ENCODE measurements at regions not wholly inside any gene's neighbourhood (a gene's known extent, or its start where the extent isn't known, plus 50 kb on each side); places are given as distances from the start of the nearest gene placed in this dataset.

DNA sequence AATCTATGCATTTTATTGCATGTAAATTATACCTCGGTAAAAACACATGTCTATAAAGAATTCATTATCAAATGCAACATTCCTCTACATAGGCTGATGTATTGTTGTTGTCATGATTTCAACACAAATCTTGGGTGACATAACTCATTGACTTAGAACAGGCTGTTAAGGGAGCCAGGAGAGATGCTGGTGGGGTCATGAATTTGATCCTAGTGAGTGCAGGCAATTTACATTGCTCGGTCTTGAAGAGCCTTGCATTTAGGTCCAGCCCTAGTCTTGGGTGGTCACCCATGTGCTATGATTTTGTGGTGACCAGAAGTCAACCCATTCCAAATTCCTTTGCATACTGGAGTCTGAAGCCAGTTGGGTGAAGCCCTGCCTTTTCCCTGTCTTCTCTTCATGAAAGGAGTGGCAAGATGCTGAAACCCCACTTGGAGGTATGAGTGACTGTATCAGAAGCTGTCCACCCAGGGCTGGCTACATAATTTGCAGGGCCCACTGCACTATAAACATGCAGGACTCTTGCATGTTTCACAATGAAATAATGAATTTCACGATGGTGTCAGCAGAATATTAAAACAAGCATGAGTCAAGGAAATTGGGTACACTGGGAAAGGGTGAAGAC, 59.2 kb downstream of the RPLP1 start:
- Histone ChIP-seq H2AFZ (no peak overlapping the region), H3K9me3 (ENCODE audit: control insufficient read depth, low read length) (no peaks in the 10 kb centered on the region), H3K27me3 (ENCODE audit: control insufficient read depth, insufficient read depth, low read length) (no peaks in the 10 kb centered on the region), H3K4me1 (no peaks in the 10 kb centered on the region), H3K79me2 (no peaks in the 10 kb centered on the region), H3K9ac (no peak overlapping the region), H3K4me2 (ENCODE audit: low read length) (no peak overlapping the region), H3K36me3 (ENCODE audit: control insufficient read depth, insufficient read depth, low read length) (no peaks in the 10 kb centered on the region), H3K27ac (no peak overlapping the region), H3K4me3 (ENCODE audit: low read depth, low read length) (no peak overlapping the region)
- TF ChIP-seq, protein P1, sequence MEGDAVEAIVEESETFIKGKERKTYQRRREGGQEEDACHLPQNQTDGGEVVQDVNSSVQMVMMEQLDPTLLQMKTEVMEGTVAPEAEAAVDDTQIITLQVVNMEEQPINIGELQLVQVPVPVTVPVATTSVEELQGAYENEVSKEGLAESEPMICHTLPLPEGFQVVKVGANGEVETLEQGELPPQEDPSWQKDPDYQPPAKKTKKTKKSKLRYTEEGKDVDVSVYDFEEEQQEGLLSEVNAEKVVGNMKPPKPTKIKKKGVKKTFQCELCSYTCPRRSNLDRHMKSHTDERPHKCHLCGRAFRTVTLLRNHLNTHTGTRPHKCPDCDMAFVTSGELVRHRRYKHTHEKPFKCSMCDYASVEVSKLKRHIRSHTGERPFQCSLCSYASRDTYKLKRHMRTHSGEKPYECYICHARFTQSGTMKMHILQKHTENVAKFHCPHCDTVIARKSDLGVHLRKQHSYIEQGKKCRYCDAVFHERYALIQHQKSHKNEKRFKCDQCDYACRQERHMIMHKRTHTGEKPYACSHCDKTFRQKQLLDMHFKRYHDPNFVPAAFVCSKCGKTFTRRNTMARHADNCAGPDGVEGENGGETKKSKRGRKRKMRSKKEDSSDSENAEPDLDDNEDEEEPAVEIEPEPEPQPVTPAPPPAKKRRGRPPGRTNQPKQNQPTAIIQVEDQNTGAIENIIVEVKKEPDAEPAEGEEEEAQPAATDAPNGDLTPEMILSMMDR (IDR thresholded peaks at IDR 0.05): no peak

DNA sequence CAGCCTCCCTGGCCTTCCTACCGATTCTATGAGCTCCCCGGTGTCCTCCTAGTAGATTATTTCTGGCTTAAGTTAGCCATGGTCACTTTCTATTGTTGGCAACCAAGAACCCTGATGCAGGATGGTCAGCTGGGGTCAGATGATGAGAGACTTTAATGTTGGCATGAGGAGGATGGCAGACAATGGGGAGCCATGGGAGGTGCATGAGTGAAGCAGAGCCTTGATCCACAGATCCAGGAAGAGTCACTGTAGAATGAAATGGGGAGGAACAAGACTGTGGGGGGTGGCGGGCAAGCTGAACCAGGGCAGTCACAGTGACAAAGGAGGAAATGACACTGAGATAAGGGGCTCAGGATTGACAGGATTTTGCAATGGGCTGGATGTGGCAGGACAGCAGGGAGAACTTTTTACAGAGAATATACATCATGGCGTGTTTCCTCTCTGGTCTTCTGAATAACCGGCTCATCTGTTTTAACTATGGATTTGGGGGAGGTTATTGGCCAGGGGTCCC, 60.9 kb downstream of the RPLP1 start:
- Histone ChIP-seq H3K4me1 (no peaks in the 10 kb centered on the region), H2AFZ (no peak overlapping the region), H3K36me3 (ENCODE audit: control insufficient read depth, insufficient read depth, low read length) (no peaks in the 10 kb centered on the region), H3K79me2 (no peaks in the 10 kb centered on the region), H3K27ac (no peak overlapping the region), H3K4me2 (ENCODE audit: low read length) (no peak overlapping the region), H3K27me3 (ENCODE audit: control insufficient read depth, insufficient read depth, low read length) (no peaks in the 10 kb centered on the region), H3K4me3 (ENCODE audit: low read depth, low read length) (no peak overlapping the region), H3K9ac (no peak overlapping the region), H3K9me3 (ENCODE audit: control insufficient read depth, low read length) (no peaks in the 10 kb centered on the region)
- TF ChIP-seq, protein P1 (IDR thresholded peaks at IDR 0.05): no peak

DNA sequence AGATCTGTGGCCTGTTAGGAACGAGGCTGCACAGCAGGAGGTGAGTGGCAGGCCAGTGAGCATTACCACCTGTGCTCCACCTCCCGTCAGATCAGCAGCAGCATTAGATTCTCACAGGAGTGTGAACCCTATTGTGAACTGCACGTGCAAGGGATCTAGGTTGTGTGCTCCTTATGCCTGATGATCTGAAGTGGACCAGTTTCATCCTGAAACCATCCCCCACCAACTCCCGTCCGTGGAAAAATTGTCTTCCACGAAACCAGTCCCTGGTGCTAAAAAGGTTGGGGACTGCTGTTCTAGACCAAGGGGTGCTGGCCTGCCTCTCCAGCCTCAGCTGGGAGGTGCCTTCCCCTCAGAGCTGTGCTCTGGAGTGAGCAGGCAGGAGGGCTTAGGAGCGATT, 61.4 kb downstream of the RPLP1 start:
- no peaks in the 10 kb centered on the region for H3K9me3 ChIP-seq (ENCODE audit: control insufficient read depth, low read length)
- no peak overlapping the region for H2AFZ ChIP-seq
- no peaks in the 10 kb centered on the region for H3K4me1 ChIP-seq
- H3K4me2 ChIP-seq (ENCODE audit: low read length): no peak overlapping the region
- no peaks in the 10 kb centered on the region for H3K27me3 ChIP-seq (ENCODE audit: control insufficient read depth, insufficient read depth, low read length)
- no peak overlapping the region for H3K27ac ChIP-seq
- no peak overlapping the region for H3K9ac ChIP-seq
- no peaks in the 10 kb centered on the region for H3K79me2 ChIP-seq
- H3K4me3 ChIP-seq (ENCODE audit: low read depth, low read length): no peak overlapping the region
- H3K36me3 ChIP-seq (ENCODE audit: control insufficient read depth, insufficient read depth, low read length): no peaks in the 10 kb centered on the region
- TF ChIP-seq, protein P1 (IDR thresholded peaks at IDR 0.05): no peak

DNA sequence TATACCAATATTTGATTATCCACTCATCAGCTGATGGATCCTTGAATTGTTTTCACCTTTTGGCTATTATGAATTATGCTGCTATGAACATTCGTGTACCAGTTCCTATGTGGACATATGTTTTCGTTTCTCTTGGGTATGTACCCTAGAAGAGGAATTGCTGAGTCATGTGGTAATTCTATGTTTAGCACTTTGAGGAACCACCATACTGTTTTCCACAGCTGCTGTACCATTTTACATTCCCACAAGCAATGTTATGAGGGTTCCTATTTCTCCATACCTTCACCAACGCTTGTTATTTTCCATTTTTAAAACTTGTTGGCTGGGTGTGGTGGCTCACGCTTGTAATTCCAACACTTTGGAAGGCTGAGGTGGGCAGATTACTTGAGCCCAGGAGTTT, 62.9 kb downstream of the RPLP1 start:
- Histone ChIP-seq H2AFZ (no peak overlapping the region), H3K4me1 (no peaks in the 10 kb centered on the region), H3K4me3 (ENCODE audit: low read depth, low read length) (no peak overlapping the region), H3K4me2 (ENCODE audit: low read length) (no peak overlapping the region), H3K27ac (no peak overlapping the region), H3K36me3 (ENCODE audit: control insufficient read depth, insufficient read depth, low read length) (no peaks in the 10 kb centered on the region), H3K79me2 (no peaks in the 10 kb centered on the region), H3K9ac (no peak overlapping the region), H3K9me3 (ENCODE audit: control insufficient read depth, low read length) (no peaks in the 10 kb centered on the region), H3K27me3 (ENCODE audit: control insufficient read depth, insufficient read depth, low read length) (no peaks in the 10 kb centered on the region)
- TF ChIP-seq, protein P1 (IDR thresholded peaks at IDR 0.05): no peak

DNA sequence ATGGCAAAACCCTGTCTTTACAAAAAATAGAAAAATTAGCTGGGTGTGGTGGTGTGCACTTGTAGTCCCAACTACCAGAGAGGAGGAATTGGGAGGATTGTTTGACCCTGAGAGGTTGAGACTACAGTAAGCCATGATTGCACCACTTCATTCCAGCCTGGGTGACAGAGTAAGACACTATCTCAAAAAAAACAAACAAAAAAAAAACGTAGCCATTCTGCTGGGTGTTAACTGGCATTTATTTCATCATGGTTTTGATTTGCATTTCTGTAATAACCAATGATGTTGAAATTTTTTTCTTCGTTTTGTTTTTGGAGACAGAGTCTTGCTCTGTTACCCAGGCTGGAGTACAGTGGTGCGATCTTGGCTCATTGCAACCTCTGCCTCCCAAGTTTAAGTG, 63.3 kb downstream of the RPLP1 start:
- TF ChIP-seq, protein P1 (IDR thresholded peaks at IDR 0.05): no peak
- no peak overlapping the region for H3K27ac ChIP-seq
- H3K79me2 ChIP-seq: no peaks in the 10 kb centered on the region
- H3K9ac ChIP-seq: no peak overlapping the region
- no peak overlapping the region for H2AFZ ChIP-seq
- no peak overlapping the region for H3K4me3 ChIP-seq (ENCODE audit: low read depth, low read length)
- H3K9me3 ChIP-seq (ENCODE audit: control insufficient read depth, low read length): no peaks in the 10 kb centered on the region
- no peak overlapping the region for H3K4me2 ChIP-seq (ENCODE audit: low read length)
- no peaks in the 10 kb centered on the region for H3K27me3 ChIP-seq (ENCODE audit: control insufficient read depth, insufficient read depth, low read length)
- no peaks in the 10 kb centered on the region for H3K36me3 ChIP-seq (ENCODE audit: control insufficient read depth, insufficient read depth, low read length)
- H3K4me1 ChIP-seq: no peaks in the 10 kb centered on the region
